Right renal pelvis (tissue), 4 donors: ENCODE measurements at regions not wholly inside any gene's neighbourhood (a gene's known extent, or its start where the extent isn't known, plus 50 kb on each side); places are given as distances from the start of the nearest gene placed in this dataset.

ENCODE experiments used
- DNase-seq, 4 donors: peaks; one replicate each; pipeline ENCODE4 v3.0.0-alpha.2; 2013; ENCODE audit warnings: low read depth in 4 of 4, low spot score in 3 of 4, missing footprints in 1 of 4

DNA sequence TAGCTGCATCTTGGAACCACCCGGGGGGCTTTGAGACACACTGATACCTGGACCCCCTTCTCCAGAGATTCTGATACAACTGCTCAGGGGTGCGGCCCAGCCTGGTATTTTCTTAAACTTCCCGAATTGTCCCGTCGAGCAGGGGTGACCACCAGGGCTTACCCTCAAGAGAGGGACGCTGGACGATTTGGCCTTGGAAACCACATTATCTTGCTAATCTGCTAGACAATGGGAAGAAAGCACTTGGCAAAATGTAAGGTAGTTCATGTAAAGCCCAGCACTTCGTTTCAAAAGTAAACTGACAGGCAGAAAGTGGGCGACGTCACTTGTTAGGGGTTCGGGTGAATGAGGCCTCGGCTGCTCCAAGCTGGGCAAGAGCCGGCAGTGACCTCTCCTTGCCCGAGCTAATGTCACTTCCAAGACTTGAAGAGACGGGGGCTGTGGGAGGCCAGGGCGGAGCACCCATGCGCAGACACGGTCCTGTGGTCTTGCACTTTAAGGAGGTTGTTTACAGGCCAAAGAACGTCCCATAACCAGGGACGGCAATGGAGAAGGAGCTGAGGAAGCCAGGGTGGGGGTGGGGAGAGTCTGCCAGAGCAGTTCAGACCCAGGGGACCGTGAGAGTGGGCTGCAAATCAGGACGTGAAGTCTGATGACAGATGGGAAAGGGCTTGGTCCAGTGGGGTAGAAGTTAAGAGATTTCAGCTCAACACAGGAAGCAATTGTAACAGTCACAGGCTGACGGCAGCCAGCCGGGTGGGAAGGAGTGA lies 152.7 kb upstream of the GSE1 start:
- DNase-seq = no peak

DNA sequence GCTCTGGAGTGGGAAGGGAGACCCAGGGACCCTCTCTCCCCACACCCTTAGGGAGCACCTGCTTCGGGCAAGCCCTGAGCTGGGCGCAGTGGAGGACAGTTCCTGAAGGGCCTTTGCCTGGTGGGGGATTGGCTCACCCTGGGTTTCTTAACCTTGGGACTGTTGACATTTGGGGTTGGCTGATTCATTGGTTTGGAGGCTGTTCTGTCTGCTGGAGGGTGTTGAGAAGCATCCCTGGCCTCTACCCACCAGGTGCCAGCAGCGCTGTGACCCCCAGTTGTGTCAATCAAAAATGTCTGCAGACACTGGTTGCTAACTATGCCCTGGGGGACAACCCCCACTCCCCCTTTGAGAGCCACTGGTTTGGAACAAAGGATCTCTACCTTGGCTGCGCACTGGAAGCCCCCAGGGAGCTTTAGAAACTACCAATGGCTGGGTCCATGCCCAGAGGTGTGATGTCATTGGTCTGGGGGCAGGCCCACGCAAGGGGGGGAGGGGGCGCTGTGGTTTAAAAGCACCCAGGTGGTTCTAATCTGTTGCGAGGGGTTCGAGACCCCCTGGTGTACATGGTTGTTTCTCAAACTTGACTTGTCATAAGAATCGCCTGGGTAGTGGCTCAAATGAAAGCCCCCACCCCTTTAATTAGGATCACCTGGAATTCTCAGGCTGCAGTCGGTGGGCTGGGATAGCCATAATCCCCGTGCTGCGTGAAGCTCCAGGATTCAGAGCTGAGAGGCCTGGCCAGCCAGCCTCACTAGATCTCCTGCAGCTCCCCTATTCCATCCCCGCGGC lies 151.9 kb upstream of the GSE1 start:
- DNase-seq = no peak

DNA sequence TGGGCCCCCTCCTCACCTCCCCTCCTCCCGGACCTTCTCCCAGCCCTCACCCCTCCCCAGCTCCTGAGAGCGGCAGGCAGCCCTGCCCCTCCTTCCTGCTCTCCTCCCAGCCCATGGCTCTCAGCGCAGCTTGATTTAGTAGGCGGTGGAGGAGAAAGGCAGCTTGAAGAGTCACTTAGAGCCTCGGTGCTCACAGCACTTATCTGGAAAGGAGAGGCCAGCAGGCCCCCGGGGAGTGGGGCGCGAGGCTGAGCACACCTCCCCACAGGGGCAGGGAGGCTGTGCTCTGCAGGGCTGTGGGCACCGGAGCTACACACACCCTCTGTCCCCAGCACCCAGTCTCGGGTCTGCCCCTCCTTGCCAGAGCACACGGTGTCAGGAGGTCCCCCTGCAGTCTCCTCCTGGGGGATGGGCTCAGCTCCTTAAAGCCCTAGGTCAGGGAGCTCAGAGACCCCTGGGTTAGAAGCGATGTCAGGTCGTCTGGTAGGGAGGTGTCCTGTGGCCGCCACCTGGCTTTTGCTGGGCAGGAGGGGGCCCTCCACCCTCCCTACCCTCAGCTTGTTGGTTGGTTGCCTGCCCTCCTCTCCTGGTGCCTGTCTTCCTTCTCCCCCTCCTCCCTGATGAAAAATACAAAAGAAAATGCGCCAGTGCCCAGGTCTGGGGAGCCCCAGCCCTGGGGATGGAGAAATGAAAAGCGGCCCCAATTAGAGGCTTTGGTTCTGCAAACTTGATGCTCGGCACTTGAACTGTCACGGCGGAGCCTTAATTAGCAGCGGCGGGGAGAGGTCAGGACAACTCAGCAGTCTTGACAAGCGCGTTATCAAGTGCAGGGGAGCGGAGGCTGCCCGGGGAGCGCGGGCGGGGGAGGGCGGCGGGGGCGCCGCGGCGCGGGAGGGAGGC lies 151.1 kb upstream of the GSE1 start:
- no peak for DNase-seq

DNA sequence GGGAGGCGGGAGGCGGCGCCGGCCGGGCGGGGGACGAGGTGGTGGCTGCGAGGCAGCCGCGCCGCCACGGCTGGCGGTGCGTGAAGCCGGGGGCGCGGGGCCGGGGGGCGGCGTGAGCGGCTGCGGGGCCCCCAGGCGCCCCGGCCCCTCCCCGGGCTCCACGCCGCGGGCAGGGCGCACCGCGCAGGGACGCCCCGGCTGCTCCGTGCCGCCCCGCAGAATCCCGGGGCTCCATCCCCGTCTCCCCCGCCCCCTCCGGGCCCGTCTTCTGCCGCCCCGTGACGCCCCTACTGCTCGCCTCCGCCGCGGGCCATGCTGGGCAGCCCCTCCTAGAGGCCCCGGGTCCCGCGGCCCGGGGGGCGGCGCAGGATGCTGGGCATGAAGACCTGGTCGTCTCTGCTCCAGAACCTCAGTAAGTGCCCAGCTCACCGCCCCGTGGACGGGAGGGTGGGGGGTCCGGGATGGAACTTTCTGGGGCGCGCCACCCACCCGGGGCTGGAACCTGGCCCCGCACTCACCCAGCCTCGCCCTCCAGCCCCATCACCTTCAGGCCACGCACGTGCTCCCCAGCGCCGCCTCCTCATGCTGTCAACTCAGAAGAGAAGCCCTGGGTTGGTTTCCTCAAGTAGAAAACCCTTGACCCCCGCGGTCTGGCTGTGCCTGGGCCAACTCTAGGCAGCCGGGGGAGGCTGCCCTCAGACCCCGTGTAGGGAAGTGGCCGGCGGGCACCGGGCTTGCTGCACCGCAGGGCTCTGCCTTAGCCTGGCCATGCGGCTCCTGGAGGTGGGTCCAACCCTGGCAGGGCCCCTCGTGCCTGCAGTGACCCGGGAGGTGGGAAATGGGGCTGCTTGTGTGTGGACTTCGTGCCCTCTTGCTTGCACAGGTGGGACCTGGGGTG lies 150.2 kb upstream of the GSE1 start:
- DNase-seq = no peak

DNA sequence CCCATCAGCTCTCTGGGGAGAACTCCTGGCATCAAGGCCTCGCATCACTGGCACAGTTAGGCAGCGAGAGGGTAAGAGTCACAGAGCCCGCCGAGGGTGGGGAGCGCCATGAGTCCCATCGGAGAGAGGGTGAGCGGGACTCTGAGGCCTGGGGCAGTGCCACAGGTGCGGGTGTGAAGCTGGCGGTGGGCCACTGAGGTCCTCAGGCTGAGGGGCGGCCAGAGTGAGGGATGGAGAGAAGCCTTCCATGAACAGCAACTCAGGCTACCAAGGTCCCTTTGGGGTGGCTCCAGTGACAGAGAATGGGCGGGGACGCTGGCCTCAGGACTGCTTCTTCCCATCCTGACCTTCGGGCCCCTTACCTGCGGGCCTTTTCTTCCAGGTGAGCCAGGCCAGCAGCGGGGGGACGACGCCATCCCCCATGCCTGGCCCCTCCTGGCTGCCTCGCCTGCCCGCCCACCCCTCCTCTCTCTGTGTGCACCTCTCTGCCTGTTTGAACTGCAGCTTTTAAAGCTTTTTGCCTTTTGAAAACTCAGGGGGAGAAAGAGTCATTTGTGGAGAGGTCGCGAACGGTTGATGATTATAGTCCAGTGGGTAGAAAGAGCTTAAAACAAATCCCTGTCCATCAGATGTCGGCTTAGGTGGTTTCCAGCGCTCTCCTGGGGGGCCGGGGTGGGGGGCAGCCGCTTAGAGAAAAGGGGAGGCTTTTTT lies 149.3 kb upstream of the GSE1 start:
- no peak for DNase-seq

DNA sequence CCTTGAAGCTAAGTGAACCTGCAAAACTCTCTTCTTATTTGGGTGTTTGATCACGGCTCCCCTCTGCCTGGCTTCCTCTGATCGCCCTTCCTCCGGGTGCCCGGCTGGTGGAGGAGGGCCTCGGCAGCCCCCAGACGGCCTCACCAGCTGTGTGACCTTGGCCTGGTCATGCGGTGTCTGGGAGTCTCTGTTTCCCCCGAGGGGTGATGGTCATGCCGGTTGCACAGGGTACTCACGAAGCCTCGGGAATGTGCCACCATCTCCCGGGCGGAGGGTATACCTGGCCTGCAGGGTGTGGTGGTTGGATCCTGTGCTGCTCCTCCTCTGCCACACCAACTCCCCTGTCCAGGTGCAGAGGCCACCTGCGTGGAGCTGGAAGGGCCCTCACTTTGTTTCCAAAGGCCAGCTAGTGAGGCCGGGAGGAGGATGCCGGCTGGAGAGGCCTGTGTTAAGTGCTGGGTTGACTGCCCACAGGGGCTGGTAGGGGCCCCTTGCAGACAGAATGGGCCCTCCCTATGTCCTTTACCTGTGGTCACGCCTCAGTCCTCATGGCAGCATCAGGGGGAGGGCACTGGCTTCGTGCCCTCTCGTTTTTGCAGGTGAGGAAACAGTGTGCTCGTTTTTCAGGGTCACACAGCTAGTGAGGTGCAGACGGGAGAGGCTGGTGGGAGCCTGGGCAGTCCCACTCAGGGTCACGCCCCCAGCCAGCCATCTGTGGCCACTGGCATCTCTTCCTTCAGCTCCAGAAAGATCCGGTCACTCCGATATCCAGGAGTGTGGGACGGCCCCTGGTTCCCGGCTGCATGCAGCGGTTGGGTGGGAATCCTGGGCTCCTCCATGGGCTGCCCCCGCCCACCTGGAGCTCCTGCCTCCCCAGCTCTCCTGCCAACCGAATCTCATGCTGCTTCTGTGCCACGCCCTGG lies 148.5 kb upstream of the GSE1 start:
- no peak for DNase-seq

DNA sequence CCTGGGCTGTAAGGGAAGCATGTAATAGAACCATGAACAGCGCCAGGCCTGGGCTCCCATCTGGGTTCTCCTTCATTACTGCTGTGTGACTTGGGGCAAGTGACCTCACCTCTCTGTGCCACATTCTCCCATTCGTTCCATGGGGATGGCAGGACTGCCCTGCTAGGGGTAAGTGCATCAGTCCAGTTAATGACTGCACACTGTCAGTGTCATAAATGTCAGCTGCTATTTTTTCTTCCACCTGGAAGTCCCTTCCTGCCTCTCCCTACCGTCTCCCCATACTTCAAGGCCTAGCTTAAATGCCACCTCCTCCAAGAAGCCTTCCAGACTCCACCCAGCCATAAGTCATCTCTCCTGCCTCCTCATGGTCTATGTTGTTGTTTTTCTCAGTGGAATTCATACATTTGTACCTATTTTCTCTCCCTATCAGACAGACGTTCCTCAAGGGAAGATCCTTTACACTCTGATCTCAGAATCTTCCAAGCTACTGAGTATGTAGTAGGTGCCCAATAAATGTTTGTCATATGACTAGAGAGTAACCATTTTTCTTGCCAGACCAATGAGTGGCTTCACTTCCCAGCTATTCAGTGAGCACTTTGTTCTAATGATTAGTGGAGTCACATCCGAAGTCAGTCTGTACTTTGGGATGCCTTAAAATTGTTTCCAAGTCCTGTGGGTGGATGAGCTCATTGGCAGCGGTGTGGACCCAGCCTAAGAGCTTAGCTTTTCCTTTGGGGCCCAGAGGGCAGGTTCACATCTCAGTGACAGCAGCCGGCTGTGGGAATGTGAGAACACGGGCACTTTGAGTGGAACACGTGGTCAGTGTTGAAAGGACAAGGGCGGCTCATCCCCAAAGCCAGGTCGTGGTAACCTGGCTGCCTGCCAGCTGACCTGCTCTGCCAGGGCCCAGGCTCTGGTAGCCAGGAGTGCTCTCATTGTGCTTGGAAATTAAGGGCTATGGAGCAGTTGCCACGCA lies 147.5 kb upstream of the GSE1 start:
- no peak for DNase-seq

DNA sequence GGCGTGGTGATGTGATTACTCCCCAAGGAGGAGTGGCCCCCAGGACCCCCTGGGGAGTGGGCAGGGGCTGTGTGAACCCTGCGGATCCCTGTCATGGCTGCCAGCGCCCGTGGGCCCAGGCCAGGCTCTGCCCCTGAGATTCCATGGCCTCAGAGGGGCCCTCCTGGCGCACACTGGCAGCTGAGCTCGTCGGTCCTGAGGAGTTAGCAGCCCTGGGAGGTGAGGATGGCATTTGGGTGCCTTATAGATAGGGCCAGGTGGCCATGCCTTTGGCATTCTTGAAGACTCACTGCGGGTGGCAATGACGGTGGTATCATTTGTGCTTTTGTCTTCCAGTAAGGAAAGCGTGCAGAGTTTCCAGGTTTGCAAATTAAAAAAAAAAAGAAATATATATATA lies 146.8 kb upstream of the GSE1 start:
- no peak for DNase-seq

DNA sequence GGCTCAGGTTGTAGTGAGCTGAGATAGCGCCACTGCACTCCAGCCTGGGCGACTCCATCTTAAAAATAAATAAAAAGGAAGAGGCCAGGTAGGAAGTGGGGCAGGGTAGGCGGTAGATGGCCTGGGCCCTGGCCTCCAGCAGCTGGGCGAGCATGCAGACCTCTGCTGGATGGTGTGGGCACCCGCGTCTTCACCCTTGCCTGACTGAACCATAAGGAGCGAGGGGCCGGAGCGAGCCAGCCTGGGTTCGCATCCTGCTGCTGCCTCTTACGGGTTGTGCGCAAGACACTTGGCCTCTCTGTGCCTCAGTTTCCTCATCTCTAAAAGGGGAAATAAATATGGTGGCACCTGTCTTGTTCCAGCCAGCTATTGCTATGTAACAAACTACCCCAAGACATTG lies 146.1 kb upstream of the GSE1 start:
- DNase-seq = no peak

DNA sequence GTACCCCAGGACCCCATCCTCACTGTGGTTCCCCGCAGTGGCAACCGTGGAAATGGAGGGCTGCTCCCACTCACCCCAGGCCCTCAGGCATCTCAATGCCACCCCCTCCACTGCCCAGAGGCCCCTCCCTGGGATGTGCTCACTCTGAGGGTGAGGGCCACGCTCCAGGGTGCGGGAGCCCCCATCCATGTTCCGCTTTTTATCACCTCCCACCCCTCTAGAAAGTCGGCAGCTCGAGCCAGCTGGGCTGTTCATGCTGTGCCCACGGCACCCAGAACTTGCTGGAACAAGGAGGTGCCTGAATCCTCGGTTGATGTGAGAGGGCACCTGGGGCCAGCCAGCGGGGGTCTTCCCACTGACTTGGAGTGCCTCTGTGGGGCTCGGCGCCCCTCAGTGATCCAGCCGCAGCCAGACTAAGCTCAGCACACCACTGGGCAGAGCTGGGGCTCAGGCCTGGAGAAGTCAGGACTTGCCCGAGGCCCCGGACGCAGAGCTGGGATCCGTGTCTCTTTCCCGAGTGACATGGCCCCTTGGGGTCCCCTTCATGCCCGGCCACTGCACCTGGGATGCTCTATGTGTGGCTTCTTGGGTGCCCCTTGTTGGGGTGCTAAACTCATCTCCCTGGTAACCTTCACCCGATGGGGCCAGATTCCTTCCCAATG lies 143.1 kb upstream of the GSE1 start:
- no peak for DNase-seq

DNA sequence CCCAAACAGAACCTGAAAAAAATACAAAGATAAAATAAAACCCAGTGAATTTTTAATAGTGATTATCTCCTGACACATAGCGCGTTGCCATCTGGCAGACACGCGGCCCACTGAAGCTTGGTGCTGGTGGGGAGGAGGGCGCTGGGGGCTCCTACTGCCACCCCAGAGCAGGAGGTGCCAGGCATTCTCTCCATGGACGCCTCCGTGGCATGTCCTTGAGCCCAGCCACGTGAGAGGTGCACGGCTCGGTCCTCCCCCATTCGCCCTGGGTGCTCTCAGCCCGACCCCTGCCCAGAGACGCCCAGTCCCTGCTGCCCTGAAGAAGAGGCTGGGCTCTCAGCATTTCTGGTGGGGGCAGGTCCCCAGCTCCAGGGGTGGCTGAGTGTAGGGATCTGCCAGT lies 142.2 kb upstream of the GSE1 start:
- DNase-seq = no peak

DNA sequence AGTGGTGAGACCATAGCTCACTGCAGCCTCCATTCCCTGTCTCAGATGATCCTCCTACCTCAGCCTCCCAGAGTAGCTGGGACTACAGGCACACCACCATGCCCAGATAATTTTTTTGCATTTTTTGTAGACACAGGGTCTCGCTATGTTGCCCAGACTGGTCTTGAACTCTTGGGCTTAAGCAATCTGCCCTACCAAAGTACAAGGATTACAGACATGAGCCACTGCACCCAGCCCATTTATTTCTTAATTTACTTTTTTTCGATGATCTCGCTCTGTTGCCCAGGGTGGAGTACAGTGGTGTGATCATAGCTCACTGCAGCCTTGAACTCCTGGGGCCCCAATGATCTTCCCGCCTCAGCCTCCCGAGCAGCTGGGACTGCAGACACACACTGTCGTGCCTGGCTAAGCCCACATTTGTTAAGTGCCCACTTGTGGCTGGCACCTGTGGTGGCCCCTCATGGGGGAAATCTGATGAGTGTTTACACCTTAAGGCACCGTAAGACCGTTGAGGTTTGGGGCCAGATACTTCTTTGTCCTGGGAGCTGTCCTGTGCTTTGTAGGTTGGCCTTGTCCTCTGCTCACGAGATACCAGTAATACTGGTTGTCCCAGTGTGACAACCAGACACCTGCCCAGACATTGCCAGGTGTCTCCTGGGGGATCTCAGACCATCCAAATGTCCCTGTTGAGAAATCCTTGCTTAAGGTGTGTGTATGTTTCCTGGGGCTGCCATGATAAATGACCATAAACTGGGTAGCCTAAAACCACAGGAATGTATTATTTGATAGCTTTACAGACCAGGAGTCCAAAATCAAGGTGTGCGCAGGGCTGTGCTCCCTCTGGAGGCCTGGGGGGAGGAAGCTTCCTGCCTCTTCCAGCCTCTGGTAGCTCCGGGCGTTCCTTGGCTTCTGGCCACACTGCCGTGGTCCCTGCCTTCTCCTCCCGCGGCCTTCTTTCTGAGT lies 141.4 kb upstream of the GSE1 start:
- DNase-seq = no peak

DNA sequence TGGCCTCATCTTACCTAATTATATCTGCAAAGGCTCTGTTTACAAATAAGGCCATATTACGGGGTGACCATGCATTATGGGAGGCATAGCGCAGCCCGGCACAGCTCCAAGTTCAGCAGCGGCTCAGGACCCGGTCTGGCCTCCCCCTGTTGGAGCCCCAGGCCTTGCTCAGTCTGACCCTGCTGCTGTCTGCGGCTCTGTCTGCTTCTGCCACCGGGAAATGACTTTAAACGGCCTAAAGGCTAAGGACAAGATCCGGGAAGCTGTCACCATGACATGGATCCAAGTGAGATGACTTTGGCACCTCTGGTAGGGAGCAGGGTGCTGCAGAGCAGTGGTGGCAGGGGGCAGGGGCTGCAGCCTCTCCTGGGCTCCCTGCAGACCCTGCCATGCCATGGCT lies 140.6 kb upstream of the GSE1 start:
- no peak for DNase-seq

DNA sequence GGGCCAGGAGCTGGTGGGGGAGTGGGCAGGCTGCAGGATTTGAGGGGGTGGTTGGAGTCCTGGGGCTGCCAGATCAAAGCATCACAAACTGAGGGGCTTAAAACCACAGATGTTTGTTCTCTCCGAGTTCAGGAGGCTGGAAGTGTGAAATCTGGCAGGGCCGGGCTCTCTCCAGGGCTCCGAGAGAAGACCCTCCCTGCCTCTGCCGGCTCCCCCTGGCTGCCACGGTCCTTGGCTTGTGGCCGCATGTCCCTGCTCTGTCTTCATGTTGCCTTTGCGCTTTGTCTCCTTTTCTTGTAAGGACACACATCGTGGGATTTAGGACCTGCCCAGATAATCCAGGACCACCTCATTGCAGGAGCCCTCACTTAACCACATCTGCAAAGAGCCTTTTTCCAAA lies 139.8 kb upstream of the GSE1 start:
- no peak for DNase-seq

DNA sequence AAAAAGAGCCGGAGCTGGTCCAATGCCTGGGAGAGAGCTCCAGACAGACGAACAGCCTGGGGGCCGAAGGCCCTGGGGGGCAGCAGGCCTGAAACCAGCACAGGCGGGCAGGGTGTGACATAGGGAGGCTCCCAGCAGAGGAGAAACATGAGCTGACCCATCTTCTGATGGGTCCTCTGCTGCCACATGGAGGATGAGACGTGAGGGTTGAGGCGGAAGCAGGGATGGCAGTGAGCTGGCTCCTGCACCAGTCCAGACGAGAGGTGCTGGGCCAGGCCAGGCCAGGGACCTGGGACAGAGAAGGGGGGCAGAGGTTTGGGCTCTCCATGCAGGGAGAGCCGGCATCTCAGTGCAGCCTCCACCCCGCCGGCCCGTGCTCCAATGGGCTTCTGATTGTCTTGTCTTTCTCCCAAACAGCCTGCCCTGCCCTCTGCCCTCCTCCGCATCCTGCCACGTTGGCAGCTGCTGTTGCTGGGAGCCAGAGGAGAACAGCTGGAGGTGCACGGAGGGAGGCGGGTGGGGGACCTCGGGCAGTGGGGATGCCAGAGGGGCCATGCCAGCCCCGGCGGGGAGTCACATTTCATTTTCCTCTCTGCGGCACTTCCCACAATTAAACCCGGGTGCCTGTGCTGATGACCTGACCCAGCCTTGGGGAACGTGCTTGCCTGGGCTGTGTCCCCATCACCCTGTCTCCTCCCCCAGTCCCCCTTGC lies 139.1 kb upstream of the GSE1 start:
- DNase-seq = no peak
